ENCODE measurements at regions not wholly inside any gene's neighbourhood (a gene's known extent, or its start where the extent isn't known, plus 50 kb on each side); places are given as distances from the start of the nearest gene placed in this dataset.
A peak's percentile ranks its signal among the peaks of the same experiment; 100 is the strongest.
"Not testable (repeated sequence)": the region's sequence is repeated elsewhere in the genome, so short reads cannot be mapped to it uniquely, and the experiment has no call there.

DNA sequence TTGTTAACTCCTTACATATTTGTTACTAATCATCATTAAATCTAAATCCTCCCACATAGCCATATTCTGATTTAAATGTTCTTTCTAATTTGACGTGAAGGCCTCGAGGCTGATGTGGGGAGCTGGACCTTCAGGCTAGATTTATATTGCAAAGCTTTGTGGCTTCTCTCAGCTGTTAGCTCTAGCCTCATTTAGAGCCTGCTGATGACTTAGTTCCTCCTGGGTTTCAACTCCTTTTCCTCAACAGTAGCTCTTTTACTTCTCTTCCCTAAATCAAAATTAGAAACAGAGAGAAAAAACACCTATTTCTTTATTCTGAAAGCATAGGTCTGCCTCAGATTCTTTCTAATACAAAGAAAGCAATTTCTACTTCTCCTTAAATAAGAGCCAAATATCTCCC, 477.5 kb upstream of the CCDC196 start:
- TF ChIP-seq, protein P1, sequence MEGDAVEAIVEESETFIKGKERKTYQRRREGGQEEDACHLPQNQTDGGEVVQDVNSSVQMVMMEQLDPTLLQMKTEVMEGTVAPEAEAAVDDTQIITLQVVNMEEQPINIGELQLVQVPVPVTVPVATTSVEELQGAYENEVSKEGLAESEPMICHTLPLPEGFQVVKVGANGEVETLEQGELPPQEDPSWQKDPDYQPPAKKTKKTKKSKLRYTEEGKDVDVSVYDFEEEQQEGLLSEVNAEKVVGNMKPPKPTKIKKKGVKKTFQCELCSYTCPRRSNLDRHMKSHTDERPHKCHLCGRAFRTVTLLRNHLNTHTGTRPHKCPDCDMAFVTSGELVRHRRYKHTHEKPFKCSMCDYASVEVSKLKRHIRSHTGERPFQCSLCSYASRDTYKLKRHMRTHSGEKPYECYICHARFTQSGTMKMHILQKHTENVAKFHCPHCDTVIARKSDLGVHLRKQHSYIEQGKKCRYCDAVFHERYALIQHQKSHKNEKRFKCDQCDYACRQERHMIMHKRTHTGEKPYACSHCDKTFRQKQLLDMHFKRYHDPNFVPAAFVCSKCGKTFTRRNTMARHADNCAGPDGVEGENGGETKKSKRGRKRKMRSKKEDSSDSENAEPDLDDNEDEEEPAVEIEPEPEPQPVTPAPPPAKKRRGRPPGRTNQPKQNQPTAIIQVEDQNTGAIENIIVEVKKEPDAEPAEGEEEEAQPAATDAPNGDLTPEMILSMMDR (IDR thresholded peaks at IDR 0.05; ENCODE audit: low read depth, low read length, missing control alignments): no peak

DNA sequence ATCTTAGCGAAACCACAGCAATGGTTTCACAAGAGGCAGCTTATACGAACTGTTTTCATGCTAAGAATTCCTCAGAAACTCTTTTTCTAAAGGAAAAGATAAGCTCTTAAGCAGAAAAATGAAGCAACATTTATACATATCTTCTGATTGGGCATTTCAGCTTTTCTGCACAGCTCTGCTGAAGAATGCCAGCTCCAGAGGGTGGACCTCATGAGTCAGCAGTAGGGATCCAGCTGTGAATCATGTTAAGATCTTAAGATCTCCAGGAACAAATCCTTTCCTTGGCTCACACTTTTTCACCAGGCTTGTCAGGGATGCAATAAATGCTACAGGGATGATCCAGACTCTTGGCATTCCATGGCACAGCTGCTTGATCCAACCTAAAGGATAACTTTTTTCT, 477.1 kb upstream of the CCDC196 start:
- TF ChIP-seq, protein P1 (IDR thresholded peaks at IDR 0.05; ENCODE audit: low read depth, low read length, missing control alignments): no peak
- peak; percentile 12 for DNase-seq (ENCODE audit: extremely low read depth, low read depth)
- no peak overlapping the region for H3K4me3 ChIP-seq (replicated peaks; ENCODE audit: low read depth, low read length)

More for the DNA sequence above, 477.5 kb upstream of the CCDC196 start:
- no peak overlapping the region for H3K4me3 ChIP-seq (replicated peaks; ENCODE audit: low read depth, low read length)
- DNase-seq (ENCODE audit: extremely low read depth, low read depth): no peak

DNA sequence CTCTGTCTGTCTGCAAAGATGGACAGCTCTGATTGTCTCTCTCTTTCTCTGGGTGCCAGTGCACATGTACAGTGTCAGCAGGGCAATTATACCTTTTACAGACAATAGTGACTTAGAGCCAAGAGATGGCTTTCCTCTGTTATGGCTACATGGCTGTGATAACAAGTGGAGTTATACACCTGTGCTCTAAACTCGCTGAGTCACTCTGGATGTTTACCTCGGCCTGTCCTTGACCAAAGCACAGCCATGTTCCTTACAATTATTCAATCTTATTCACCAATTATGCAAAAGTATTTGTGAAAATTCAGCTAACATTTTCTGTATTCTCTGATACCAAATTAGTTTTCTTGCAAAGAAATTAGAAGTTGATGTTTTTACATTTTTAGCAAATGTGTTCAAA, 475.5 kb upstream of the CCDC196 start:
- no peak overlapping the region for H3K4me3 ChIP-seq (replicated peaks; ENCODE audit: low read depth, low read length)
- TF ChIP-seq, protein P1 (IDR thresholded peaks at IDR 0.05; ENCODE audit: low read depth, low read length, missing control alignments): no peak
- no peak for DNase-seq (ENCODE audit: extremely low read depth, low read depth)

DNA sequence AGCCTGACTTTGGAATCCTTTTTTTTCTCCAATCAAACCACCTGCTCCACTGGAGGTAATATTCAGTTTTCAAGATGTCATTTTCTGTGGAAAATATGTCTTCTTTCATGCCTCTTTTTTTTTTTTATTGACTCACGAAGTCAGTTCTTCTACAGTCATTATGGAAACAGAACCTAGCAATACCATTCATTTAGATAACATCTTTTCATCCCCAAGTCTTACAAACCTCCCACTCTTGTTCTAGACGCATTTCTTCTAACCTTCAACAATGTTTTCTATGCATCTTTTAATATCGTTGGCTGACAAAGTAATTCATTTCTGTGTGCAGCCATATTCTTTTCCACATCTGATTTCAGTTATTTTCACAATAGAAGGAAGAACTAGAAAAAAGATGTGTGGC, 474.3 kb upstream of the CCDC196 start:
- TF ChIP-seq, protein P1 (IDR thresholded peaks at IDR 0.05; ENCODE audit: low read depth, low read length, missing control alignments): no peak
- H3K4me3 ChIP-seq (replicated peaks; ENCODE audit: low read depth, low read length): no peak overlapping the region
- DNase-seq (ENCODE audit: extremely low read depth, low read depth): no peak

DNA sequence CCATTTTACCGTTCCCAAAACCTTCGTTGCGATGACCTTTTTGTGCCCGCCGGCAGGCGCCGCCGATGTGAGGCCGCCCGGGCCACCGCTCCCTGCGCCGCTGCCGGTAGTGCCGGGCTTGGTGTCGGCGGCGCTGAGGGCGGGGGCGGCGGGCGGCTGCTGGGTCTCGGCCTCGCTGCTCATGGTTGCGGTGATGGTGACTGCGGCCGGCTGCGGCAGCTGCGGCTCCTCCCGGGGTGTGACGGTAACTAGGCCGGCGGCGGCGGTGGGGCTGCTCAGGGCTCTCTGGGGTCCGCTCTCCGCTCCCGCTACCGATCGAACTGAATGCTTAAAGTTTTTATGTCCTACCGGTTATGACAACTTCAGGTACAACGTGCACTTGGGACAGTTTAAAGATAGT, 472.6 kb upstream of the CCDC196 start:
- DNase-seq (ENCODE audit: extremely low read depth, low read depth); H3K4me3 ChIP-seq (replicated peaks; ENCODE audit: low read depth, low read length): not testable (repeated sequence)

DNA sequence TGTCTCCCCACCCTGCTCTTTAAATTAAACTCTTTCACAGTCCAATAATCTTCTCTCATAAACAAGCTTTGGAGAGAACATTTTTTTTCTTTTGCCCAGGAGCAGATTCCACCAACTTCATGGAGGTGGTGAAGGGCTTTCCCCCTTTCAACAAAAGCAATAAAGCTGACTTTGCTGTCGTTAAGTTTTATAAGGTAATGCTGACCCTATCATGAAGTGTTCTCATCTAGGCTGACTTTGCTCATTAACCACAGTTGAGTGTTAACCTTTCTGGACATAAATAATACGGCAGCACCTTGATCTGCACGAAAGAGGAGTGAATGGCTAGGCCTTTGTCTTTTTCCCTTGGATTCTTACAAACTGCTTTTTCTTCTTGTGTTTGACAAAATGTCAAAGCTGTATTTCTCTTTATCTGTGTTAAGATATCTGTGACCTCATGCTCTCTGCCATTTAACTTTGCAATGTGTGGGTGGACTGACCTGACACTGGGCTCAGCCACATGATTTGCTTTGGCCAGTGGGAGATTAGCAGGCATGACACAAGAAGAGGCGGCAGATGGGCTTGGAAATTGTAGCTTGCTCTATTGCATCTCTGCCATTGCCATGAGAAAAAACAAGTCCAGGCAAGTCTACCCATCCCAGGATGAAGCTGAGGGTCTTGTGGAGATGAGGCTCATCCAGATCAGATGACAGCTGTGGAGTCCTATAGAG, 470.9 kb upstream of the CCDC196 start:
- DNase-seq (ENCODE audit: extremely low read depth, low read depth): peak; percentile 4
- H3K4me3 ChIP-seq (replicated peaks; ENCODE audit: low read depth, low read length): no peak overlapping the region
- TF ChIP-seq, protein P1 (IDR thresholded peaks at IDR 0.05; ENCODE audit: low read depth, low read length, missing control alignments): no peak

DNA sequence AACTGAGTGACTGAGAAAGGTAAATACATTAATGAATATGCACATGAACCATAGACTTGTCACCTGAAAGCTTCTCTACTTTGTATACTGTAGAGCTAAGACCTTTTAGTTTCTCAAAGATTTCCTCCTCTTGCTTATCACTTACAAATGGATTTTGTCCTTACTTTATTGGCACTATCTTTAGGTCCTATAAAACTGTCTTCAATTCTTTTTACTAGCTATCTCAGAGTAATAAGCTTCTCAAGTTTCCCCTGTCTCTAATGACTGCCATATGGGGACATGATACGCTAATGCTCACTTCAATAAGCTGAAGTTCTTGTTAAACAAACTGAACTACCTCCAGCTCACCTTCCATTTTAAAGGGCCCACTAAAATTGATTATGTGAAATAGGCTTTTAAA, 468.2 kb upstream of the CCDC196 start:
- DNase-seq (ENCODE audit: extremely low read depth, low read depth): peak; percentile 12
- H3K4me3 ChIP-seq (replicated peaks; ENCODE audit: low read depth, low read length): no peak overlapping the region
- TF ChIP-seq, protein P1 (IDR thresholded peaks at IDR 0.05; ENCODE audit: low read depth, low read length, missing control alignments): no peak

Measured in HFF-Myc (cell line).